ENCODE measurements at regions not wholly inside any gene's neighbourhood (a gene's known extent, or its start where the extent isn't known, plus 50 kb on each side); places are given as distances from the start of the nearest gene placed in this dataset.

- Histone ChIP-seq H3K9me3 (ENCODE audit: low read length) (no peaks in the 10 kb centered on the region), H3K4me2 (ENCODE audit: low read length) (no peak overlapping the region), H4K20me1 (ENCODE audit: insufficient read depth, low read length) (no peaks in the 10 kb centered on the region), H3K36me3 (ENCODE audit: insufficient read depth, low read length) (no peaks in the 10 kb centered on the region), H3K4me1 (ENCODE audit: insufficient read depth, low read length, poor library complexity, severe bottlenecking) (no peaks in the 10 kb centered on the region), H2AFZ (ENCODE audit: low read length) (no peak overlapping the region), H3K27ac (ENCODE audit: low read depth, low read length, poor library complexity, severe bottlenecking) (no peak overlapping the region), H3K4me3 (ENCODE audit: low read depth, low read length, poor library complexity, severe bottlenecking) (no peak overlapping the region), H3K9me2 (ENCODE audit: insufficient read depth, low read length) (no peaks in the 10 kb centered on the region), H3K79me2 (ENCODE audit: insufficient read depth, low read depth, low read length) (no peaks in the 10 kb centered on the region)
- ChIA-PET POLR2A (interaction anchor here (0.7 kb wide), 1 partner anchor 951 kb away, joined by 3 read pairs; no protein-coding TSS in a partner anchor), CTCF (ENCODE audit: unreplicated experiment) (no interaction called here)
- DNase-seq (ENCODE audit: low spot score) = no peak
- BruUV-seq (replicated peaks) = no TSS peak
- TF ChIP-seq EZH2phosphoT487 (IDR thresholded peaks at IDR 0.05; ENCODE audit: borderline replicate concordance, low read depth, low read length) (no peak), CTCF (conservative IDR thresholded peaks at IDR 0.05; ENCODE audit: low read length) (no peak)
- intact Hi-C loops (cut with micrococcal nuclease; ENCODE audit: unreplicated experiment) = no loop called here
These were observed 1507.4 kb upstream of the SPRY2 start for GRCh38 chr13:81848291-81848690.

- DNase-seq (ENCODE audit: low spot score) = no peak
- no peaks in the 10 kb centered on the region for H3K9me2 ChIP-seq (ENCODE audit: insufficient read depth, low read length)
- BruUV-seq (replicated peaks) = no TSS peak
- TF ChIP-seq CTCF (conservative IDR thresholded peaks at IDR 0.05; ENCODE audit: low read length) (no peak), EZH2phosphoT487 (IDR thresholded peaks at IDR 0.05; ENCODE audit: borderline replicate concordance, low read depth, low read length) (no peak)
- no peaks in the 10 kb centered on the region for H3K36me3 ChIP-seq (ENCODE audit: insufficient read depth, low read length)
- H3K4me2 ChIP-seq (ENCODE audit: low read length) = no peak overlapping the region
- H3K4me1 ChIP-seq (ENCODE audit: insufficient read depth, low read length, poor library complexity, severe bottlenecking) = no peaks in the 10 kb centered on the region
- no peaks in the 10 kb centered on the region for H4K20me1 ChIP-seq (ENCODE audit: insufficient read depth, low read length)
- CTCF ChIA-PET (ENCODE audit: unreplicated experiment) = no interaction called here
- no peak overlapping the region for H3K27ac ChIP-seq (ENCODE audit: low read depth, low read length, poor library complexity, severe bottlenecking)
- intact Hi-C loops (cut with micrococcal nuclease; ENCODE audit: unreplicated experiment) = no loop called here
- POLR2A ChIA-PET = no interaction called here
- no peaks in the 10 kb centered on the region for H3K79me2 ChIP-seq (ENCODE audit: insufficient read depth, low read depth, low read length)
- H2AFZ ChIP-seq (ENCODE audit: low read length) = no peak overlapping the region
- no peak overlapping the region for H3K4me3 ChIP-seq (ENCODE audit: low read depth, low read length, poor library complexity, severe bottlenecking)
- H3K9me3 ChIP-seq (ENCODE audit: low read length) = no peaks in the 10 kb centered on the region
These were observed 1505.8 kb upstream of the SPRY2 start for GRCh38 chr13:81846771-81847170.

GRCh38 chr13:81821259-81821658 lies 1480.3 kb upstream of the SPRY2 start:
- H3K9me2 ChIP-seq (ENCODE audit: insufficient read depth, low read length) = no peaks in the 10 kb centered on the region
- no peak overlapping the region for H3K4me3 ChIP-seq (ENCODE audit: low read depth, low read length, poor library complexity, severe bottlenecking)
- H3K36me3 ChIP-seq (ENCODE audit: insufficient read depth, low read length) = no peaks in the 10 kb centered on the region
- H3K4me1 ChIP-seq (ENCODE audit: insufficient read depth, low read length, poor library complexity, severe bottlenecking) = no peaks in the 10 kb centered on the region
- no peaks in the 10 kb centered on the region for H4K20me1 ChIP-seq (ENCODE audit: insufficient read depth, low read length)
- H3K79me2 ChIP-seq (ENCODE audit: insufficient read depth, low read depth, low read length) = no peaks in the 10 kb centered on the region
- H3K9me3 ChIP-seq (ENCODE audit: low read length) = no peaks in the 10 kb centered on the region
- H2AFZ ChIP-seq (ENCODE audit: low read length) = no peak overlapping the region
- no peak overlapping the region for H3K4me2 ChIP-seq (ENCODE audit: low read length)
- intact Hi-C loops (cut with micrococcal nuclease; ENCODE audit: unreplicated experiment) = no loop called here
- ChIA-PET CTCF (ENCODE audit: unreplicated experiment) (no interaction called here), POLR2A (no interaction called here)
- no peak overlapping the region for H3K27ac ChIP-seq (ENCODE audit: low read depth, low read length, poor library complexity, severe bottlenecking)
- TF ChIP-seq CTCF (conservative IDR thresholded peaks at IDR 0.05; ENCODE audit: low read length) = no peak
- TF ChIP-seq EZH2phosphoT487 (IDR thresholded peaks at IDR 0.05; ENCODE audit: borderline replicate concordance, low read depth, low read length) = no peak
- DNase-seq (ENCODE audit: low spot score) = no peak
- BruUV-seq (replicated peaks) = no TSS peak
